ENCODE measurements at regions not wholly inside any gene's neighbourhood (a gene's known extent, or its start where the extent isn't known, plus 50 kb on each side); places are given as distances from the start of the nearest gene placed in this dataset.
"Not testable (repeated sequence)": the region's sequence is repeated elsewhere in the genome, so short reads cannot be mapped to it uniquely, and the experiment has no call there.

DNA sequence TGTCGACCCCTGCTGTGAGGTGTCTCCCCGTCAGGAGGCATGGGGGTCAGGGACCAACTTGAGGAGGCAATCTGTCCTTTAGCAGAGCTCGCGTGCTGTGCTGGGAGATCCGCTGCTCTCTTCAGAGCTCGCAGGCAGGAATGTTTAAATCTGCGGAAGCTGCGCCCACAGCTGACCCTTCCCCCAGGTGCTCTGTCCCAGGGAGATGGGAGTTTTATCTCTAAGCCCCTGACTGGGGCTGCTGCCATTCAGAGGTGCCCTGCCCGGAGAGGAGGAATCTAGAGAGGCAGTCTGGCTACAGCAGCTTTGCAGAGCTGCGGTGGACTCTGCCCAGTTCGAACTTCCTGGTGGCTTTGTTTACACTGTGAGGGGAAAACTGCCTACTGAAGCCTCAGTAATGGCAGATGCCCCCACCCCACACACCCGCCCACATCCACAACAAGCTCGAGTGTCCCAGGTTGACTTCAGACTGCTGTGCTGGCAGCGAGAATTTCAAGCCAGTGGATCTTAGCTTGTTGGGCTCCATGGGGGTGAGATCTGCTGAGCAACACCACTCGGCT, 133.1 kb downstream of the CENPC start:
- DNase-seq (ENCODE audit: low read depth), result not testable (repeated sequence)

GRCh38 chr4:67403342-67403741, 142.0 kb downstream of the CENPC start:
- DNase-seq (ENCODE audit: low read depth), result no peak

DNA sequence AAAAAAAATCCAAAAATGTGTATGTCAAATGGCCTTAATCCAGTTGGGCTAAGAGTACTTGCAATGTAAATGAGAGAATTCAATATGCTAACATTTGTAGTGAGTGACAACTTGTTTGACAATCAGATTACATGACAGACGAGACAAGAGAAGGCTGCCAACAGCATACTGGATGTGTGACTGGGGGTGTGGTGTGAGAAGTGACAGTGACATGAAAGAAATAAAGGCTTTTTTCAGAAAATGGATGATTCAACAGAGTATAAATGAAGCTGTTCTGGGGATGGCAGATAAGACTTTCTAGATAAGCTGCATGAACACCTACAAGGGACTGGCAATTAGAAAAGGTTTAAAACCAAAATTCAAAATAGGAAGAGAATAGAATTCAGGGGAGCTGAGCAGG, 143.4 kb downstream of the CENPC start:
- DNase-seq (ENCODE audit: low read depth), result no peak

GRCh38 chr4:67397931-67398330, 147.4 kb downstream of the CENPC start:
- no peak for DNase-seq (ENCODE audit: low read depth)

GRCh38 chr4:67397031-67397430, 148.3 kb downstream of the CENPC start:
- no peak for DNase-seq (ENCODE audit: low read depth)

- no peak for DNase-seq (ENCODE audit: low read depth)
Observed at GRCh38 chr4:67396008-67396407, 149.3 kb downstream of the CENPC start.

GRCh38 chr4:67394879-67395278, 150.4 kb downstream of the CENPC start:
- no peak for DNase-seq (ENCODE audit: low read depth)

DNA sequence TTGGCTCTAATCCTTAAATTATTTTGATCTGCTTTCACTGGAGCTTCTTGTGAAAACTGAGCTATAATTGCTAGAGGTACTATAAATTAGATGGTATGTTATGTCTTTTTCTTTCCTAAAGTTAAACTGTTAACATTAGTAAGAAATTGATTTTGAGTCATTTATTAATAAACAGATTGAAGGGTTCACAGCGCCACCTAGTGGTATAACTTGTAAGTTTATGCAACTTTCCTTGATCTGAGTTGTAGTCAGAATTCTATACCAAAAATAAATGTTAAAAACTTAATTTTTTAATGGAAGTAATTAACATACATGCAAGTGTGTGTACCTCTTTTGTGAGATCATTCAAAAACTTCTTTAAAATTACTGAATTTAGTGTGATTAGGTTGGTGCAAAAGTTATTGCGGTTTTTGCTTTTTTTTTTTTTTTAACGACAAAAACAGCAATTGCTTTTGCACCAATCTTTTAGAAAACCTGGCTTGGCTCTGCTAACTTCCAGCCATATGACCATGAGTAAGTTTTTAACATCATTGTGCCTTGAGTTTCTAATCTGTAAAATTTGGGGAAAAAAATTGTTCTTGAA, 151.5 kb downstream of the CENPC start:
- peak; percentile 22 for DNase-seq (ENCODE audit: low read depth)

DNA sequence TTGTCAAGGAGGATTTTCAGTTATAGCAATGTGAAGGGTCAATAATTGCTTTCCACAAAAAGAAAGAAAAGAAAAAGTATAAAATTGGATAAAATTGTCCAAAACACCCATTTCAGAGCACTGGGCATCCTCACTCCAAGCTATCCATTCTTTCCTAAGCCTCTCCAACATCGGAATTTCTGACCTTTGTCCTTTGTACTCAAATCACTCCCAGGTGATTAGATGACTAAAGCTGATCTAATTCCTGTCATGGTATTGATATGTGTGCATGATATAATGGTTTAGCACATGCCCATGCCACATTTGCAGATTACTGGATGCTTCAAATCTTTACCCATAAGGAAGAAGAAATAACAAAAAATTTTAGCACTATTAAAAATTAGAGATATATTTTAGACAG, 152.3 kb downstream of the CENPC start:
- DNase-seq (ENCODE audit: low read depth), result no peak

DNA sequence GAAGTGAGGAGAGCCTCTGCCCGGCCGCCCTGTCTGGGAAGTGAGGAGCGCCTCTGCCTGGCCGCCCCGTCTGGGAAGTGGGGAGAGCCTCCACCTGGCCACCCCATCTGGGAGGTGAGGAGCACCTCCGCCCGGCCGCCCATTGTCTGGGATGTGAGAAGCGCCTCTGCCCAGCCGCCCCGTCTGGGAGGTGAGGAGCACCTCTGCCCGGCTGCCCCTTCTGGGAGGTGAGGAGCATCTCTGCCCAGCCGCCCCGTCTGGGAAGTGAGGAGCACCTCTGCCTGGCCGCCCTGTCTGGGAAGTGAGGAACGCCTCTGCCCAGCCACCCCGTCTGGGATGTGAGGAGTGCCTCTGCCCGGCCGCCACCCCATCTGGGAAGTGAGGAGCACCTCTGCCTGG, 163.9 kb downstream of the CENPC start:
- not testable (repeated sequence) for DNase-seq (ENCODE audit: low read depth)

GRCh38 chr4:67380702-67381405, 164.4 kb downstream of the CENPC start:
- DNase-seq (ENCODE audit: low read depth), result not testable (repeated sequence)

DNA sequence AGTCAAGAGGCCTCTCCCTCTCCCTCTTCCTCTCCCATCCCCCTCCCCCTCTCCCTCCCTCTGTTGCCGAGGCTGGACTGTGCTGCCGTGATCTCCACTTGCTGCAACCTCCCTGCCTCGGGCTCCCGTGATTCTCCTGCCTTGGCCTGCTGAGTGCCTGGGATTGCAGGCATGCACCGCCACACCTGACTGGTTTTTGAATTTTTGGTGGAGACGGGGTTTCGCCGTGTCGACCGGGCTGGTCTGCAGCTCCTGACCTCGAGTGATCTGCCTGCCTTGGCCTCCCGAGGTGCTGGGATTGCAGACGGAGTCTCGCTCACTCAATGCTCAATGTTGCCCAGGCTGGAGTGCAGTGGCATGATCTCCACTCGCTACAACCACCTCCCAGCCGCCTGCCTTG, 165.1 kb downstream of the CENPC start:
- DNase-seq (ENCODE audit: low read depth), result no peak

DNA sequence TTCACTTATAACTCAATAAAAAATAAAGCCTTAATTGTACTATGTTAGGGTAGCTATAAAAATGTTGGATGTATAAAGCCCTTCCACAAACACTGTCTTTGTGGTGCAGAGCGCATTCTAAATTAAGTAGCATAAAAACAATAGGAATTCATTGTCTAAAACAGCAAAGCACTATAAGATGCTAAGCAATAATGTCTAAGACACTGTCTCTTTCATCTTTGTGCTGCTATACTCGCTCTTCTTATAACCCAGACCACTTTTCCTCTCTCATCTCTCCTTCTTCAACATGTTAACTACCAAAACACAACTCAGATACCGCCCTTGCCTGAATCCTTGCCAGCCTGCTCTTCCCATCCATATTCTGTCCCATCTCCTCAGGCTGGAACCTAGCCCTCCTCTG, 170.0 kb downstream of the CENPC start:
- DNase-seq (ENCODE audit: low read depth), result no peak

DNA sequence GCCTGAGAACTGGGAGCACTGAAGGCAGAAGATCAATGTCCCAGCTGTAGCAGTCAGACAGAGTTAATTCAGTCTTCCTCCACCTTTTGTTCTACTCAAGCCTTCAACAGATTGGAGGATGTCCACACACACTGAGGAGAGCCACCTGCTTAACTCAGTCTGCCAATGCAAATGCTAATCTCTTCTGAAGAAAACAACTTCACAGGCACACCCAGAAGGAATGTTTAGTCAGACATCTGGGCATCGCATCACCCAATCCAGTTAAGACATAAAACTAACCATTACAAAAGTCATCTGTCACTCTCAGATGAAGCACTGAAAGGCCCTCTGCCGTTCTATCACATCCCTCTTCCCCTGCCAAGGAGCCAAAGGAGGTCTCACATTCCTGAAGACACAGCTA, 173.7 kb downstream of the CENPC start:
- no peak for DNase-seq (ENCODE audit: low read depth)

DNA sequence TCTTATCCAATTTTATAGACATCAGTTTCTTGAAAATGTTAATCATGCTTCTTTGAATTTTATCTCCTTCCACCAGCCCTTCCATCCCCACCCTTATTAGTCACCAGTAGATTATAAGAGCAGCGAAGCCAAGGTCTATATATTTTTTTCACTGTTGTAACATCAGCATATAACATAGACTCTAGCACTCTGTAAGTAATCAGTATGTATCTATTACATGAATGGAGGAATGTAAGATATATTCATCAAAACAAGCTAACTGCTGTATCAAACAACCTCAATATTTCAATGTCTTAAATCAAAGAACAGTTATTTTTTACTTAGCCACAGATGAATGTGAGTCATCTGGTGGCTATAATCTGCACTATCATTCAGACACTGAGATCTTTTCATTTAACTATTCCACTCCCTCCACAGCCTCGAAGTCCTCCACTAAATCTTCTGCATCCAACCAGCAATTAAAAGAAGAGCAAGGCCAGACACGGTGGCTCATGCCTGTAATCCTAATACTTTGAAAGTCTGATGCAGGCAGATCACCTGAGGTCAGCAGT, 178.9 kb downstream of the CENPC start:
- DNase-seq (ENCODE audit: low read depth), result peak; percentile 22

DNA sequence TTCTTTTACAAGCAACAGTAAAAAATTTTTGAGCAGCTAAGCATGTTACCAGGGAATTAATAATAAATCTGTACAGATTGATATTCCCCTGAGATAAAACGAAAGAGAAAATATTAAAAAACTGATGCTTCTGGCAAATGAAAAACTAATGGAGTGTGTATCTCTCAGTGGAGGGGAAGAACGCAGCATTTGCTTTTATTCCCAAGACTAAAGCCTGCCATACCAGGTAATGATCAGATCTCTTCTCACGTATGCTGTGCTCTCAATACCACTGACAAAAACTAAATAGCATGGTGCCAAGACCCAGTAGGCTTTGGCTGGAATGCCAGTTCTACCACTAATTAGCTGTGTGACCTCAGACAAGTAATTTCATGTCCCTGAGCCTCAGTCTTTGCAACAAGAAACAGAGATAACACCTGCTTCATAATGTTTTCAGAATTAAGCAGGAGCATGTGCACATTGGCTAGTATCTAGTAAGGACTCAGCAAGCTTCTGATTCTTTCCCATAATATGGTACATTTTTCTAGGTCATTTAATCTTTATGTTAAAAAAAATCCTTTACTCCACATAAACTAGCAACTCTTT, 179.6 kb downstream of the CENPC start:
- no peak for DNase-seq (ENCODE audit: low read depth)

GRCh38 chr4:67355806-67356205, 189.5 kb downstream of the CENPC start:
- no peak for DNase-seq (ENCODE audit: low read depth)

DNA sequence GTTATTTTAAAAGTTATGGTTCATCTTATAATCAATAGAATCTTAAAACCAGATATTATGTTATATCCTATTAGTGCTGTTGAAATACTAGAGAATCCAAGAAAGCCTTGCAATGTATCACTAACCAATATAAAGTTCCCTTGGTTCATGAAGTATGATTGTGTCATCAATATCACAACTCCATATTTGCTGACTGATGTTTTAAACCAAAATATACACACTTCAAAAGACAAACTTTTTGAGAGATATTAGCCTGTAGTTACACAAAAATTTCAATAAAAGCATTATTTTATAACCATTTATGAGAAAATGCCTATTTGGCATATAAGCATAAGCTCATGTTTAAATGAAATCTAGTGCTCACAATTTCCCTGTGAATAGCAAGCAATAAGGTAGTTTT, 198.6 kb downstream of the CENPC start:
- DNase-seq (ENCODE audit: low read depth), result no peak

- no peak for DNase-seq (ENCODE audit: low read depth)
Observed at GRCh38 chr4:67344594-67345380, 200.5 kb downstream of the CENPC start.

- DNase-seq (ENCODE audit: low read depth), result no peak
Observed at GRCh38 chr4:67343199-67343598, 202.1 kb downstream of the CENPC start.

- DNase-seq (ENCODE audit: low read depth), result no peak
Observed at GRCh38 chr4:67342291-67342690, 203.0 kb downstream of the CENPC start.

DNA sequence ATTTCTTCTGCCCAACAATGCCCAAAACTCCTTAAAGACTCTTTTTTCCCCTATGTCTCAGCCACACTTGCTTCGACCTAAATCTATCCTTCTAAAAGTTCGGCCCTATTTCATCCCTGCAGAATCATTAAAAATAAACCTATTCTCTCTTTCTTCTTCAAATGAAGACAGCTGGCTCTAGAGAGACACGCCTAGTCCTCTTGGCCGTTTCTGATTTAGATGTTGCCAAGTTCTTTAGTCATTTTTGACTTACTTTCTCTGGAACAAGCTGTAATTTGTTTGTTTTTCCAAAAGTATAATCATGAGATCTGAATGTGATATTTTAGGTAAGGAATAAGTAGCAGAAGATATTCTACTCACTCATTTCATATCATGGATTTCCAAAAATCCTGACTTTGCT, 211.6 kb downstream of the CENPC start:
- DNase-seq (ENCODE audit: low read depth), result no peak
